ENCODE measurements at regions not wholly inside any gene's neighbourhood (a gene's known extent, or its start where the extent isn't known, plus 50 kb on each side); places are given as distances from the start of the nearest gene placed in this dataset.

- Histone ChIP-seq H3K27ac (ENCODE audit: insufficient read depth, low read length) (no peak overlapping the region), H3K4me1 (ENCODE audit: control insufficient read depth, extremely low read depth, insufficient read depth, low read length) (peaks cover 2% of the 10 kb centered on the region), H4K20me1 (ENCODE audit: control insufficient read depth, extremely low read depth, insufficient read depth, low read length) (no peaks in the 10 kb centered on the region), H3K36me3 (ENCODE audit: control insufficient read depth, insufficient read depth, low read length) (no peaks in the 10 kb centered on the region), H3K4me3 (replicated peaks in 1 of 4; ENCODE audit: control extremely low read depth in 1 of 4, insufficient read depth in 1 of 4, low read depth in 3 of 4, low read length in 4 of 4) (peak overlapping the region in 1 of 4 experiments; percentile 34), H3K9me3 (ENCODE audit: control insufficient read depth, insufficient read depth, low read depth, low read length) (no peaks in the 10 kb centered on the region), H3K79me2 (ENCODE audit: control insufficient read depth, insufficient read depth, low read length) (no peaks in the 10 kb centered on the region), H2AFZ (ENCODE audit: low read length) (peak overlapping the region; percentile 83), H3K9ac (ENCODE audit: insufficient read depth, low read length) (no peak overlapping the region), H3K27me3 (ENCODE audit: control insufficient read depth, insufficient read depth, low read length) (no peaks in the 10 kb centered on the region), H3K4me2 (ENCODE audit: extremely low read depth, insufficient read depth, low read length) (peak overlapping the region; percentile 40)
- TF ChIP-seq CTCF (conservative IDR thresholded peaks at IDR 0.05 in 1 of 2, IDR thresholded peaks at IDR 0.05 in 1 of 2; ENCODE audit: low read depth in 1 of 2, low read length in 2 of 2) (no peak), EZH2 (IDR thresholded peaks at IDR 0.05; ENCODE audit: low read length, missing control alignments) (no peak)
- peak in 1 of 2 donors; percentile 45 for DNase-seq (ENCODE audit: low read depth in 2 of 2)
Observed at GRCh38 chr3:40780291-40780924, 255.6 kb downstream of the ZNF621 start.

DNA sequence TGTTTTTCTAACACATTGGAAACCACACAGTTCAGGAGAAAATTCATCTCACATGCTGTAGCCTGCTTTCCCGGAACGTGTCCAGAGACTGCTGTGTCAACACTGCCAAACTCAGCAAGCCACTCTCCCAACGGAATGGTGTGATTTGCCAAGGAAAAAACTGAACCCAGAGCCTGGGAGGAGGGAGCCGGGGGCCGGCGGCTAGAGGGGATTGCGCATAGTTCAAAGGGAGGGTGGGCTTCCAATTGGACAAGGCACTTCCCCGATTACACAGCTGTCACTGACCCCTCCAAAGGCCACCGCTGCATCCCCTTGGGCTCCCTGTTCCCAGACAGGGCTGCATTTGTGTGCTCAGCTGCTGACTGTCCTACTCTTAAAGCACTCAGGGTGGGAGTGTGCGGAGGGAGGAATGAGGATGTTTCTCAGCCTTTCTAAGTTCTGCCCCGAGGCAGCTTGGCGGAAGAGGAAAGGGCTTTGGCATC is 256.2 kb downstream of the ZNF621 start:
- Histone ChIP-seq H3K4me2 (ENCODE audit: extremely low read depth, insufficient read depth, low read length) (peak overlapping the region; percentile 40), H3K9me3 (ENCODE audit: control insufficient read depth, insufficient read depth, low read depth, low read length) (no peaks in the 10 kb centered on the region), H3K27me3 (ENCODE audit: control insufficient read depth, insufficient read depth, low read length) (no peaks in the 10 kb centered on the region), H2AFZ (ENCODE audit: low read length) (peak overlapping the region; percentile 83), H3K36me3 (ENCODE audit: control insufficient read depth, insufficient read depth, low read length) (no peaks in the 10 kb centered on the region), H3K4me1 (ENCODE audit: control insufficient read depth, extremely low read depth, insufficient read depth, low read length) (peaks cover 2% of the 10 kb centered on the region), H3K27ac (ENCODE audit: insufficient read depth, low read length) (peak overlapping the region; percentile 43), H3K4me3 (replicated peaks in 1 of 4; ENCODE audit: control extremely low read depth in 1 of 4, insufficient read depth in 1 of 4, low read depth in 3 of 4, low read length in 4 of 4) (peak overlapping the region in 1 of 4 experiments; percentile 34), H4K20me1 (ENCODE audit: control insufficient read depth, extremely low read depth, insufficient read depth, low read length) (no peaks in the 10 kb centered on the region), H3K79me2 (ENCODE audit: control insufficient read depth, insufficient read depth, low read length) (no peaks in the 10 kb centered on the region), H3K9ac (ENCODE audit: insufficient read depth, low read length) (no peak overlapping the region)
- peak in 1 of 2 donors; percentile 61 for DNase-seq (ENCODE audit: low read depth in 2 of 2)
- TF ChIP-seq CTCF (conservative IDR thresholded peaks at IDR 0.05 in 1 of 2, IDR thresholded peaks at IDR 0.05 in 1 of 2; ENCODE audit: low read depth in 1 of 2, low read length in 2 of 2) (no peak), EZH2 (IDR thresholded peaks at IDR 0.05; ENCODE audit: low read length, missing control alignments) (no peak)

DNA sequence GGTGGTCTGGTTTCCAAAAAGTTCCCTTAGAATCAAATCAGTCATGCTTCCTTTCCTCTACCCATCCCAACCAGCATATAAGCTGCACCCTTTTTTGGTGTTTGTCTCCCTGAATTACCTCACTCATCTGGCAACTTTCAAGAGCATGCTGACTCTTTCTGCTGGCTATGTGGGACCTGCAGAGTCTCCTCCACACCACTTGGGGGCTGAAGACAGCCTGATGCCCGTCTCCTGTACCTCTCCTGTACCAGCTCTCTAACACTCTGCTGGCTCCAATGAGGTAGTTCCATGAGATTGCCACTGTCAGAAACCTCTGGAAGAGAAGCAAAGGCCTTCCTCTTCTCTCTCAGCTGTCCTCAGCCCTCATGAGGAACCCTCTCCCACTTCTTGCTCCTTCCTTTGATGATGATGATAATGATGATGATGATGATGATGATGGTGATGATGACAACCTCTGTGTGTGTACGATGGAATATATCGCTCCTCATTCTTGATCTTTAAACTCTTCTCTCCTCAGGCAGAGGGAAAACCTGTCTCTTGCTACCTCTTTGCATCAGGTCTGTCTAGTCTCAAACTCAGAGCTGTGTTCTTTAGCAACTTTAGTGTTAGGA is 257.5 kb downstream of the ZNF621 start:
- TF ChIP-seq EZH2 (IDR thresholded peaks at IDR 0.05; ENCODE audit: low read length, missing control alignments), result no peak
- H2AFZ ChIP-seq (ENCODE audit: low read length), result no peak overlapping the region

More for the DNA sequence above, 257.5 kb downstream of the ZNF621 start:
- H3K36me3 ChIP-seq (ENCODE audit: control insufficient read depth, insufficient read depth, low read length), result no peaks in the 10 kb centered on the region
- no peak overlapping the region for H3K9ac ChIP-seq (ENCODE audit: insufficient read depth, low read length)
- no peak overlapping the region for H3K4me2 ChIP-seq (ENCODE audit: extremely low read depth, insufficient read depth, low read length)
- H3K27ac ChIP-seq (ENCODE audit: insufficient read depth, low read length), result no peak overlapping the region
- H3K9me3 ChIP-seq (ENCODE audit: control insufficient read depth, insufficient read depth, low read depth, low read length), result no peaks in the 10 kb centered on the region
- no peaks in the 10 kb centered on the region for H4K20me1 ChIP-seq (ENCODE audit: control insufficient read depth, extremely low read depth, insufficient read depth, low read length)
- H3K4me1 ChIP-seq (ENCODE audit: control insufficient read depth, extremely low read depth, insufficient read depth, low read length), result peaks cover 2% of the 10 kb centered on the region
- no peaks in the 10 kb centered on the region for H3K79me2 ChIP-seq (ENCODE audit: control insufficient read depth, insufficient read depth, low read length)
- H3K4me3 ChIP-seq (replicated peaks in 1 of 4; ENCODE audit: control extremely low read depth in 1 of 4, insufficient read depth in 1 of 4, low read depth in 3 of 4, low read length in 4 of 4), result no peak overlapping the region
- H3K27me3 ChIP-seq (ENCODE audit: control insufficient read depth, insufficient read depth, low read length), result no peaks in the 10 kb centered on the region
- no peak for DNase-seq (ENCODE audit: low read depth in 2 of 2)

Data from fibroblast of lung (primary cell).